B cell (primary cell): ENCODE measurements at regions not wholly inside any gene's neighbourhood (a gene's known extent, or its start where the extent isn't known, plus 50 kb on each side); places are given as distances from the start of the nearest gene placed in this dataset.
"Not testable (repeated sequence)": the region's sequence is repeated elsewhere in the genome, so short reads cannot be mapped to it uniquely, and the experiment has no call there.

Source experiments
- EZH2 ChIP-seq: IDR thresholded peaks from 2 replicates; pipeline ENCODE4 v1.6.1; 2012; ENCODE audit warnings: borderline replicate concordance, low read depth, mild to moderate bottlenecking, moderate library complexity, low read length; ENCODE audit not compliant: insufficient read depth, poor library complexity, severe bottlenecking
- TF ChIP-seq, protein P1 (sequence below): fragments of 200-600 bp; IDR thresholded peaks from one replicate; pipeline ENCODE4 v1.8.0; 2022; ENCODE audit warnings: antibody characterized with exemption, mild to moderate bottlenecking

DNA sequence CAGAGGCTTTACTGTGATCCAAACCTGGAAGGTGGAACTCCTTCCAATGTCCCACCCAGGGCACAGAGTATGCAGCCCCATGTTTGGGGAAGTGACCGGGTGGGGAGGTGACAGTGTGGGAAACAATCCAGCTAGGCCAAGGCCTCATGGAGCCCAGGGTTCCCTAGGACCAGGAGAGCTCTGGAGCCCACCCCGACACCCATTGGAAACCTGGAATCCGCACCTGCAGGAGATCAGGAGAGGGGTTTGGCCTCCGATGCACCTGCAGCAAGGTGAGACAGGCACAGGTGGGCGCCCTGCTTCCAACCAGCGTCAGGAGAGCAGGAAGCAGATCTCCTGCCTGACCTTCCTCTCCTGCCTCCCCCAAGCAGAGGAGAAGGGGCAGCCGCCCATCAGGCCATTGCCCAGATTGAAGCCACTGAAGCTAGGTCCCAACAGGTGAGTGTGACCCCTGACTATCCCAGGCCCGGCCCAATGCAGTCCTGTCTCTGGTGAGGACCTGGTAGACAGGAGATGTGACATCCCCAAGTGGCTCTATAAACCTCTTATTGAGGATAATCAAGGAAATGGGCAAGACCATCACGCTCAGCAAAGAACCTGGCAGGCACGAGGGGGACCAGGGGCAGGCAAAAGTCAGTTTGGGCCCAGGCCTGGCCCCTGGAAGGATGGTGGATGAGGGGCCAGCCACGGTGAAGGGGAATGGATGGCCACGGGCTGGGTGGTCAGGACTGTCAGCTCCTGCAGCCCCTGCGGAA is 53.1 kb upstream of the CSPG4 start:
- not testable (repeated sequence) for TF ChIP-seq EZH2
- TF ChIP-seq, protein P1, sequence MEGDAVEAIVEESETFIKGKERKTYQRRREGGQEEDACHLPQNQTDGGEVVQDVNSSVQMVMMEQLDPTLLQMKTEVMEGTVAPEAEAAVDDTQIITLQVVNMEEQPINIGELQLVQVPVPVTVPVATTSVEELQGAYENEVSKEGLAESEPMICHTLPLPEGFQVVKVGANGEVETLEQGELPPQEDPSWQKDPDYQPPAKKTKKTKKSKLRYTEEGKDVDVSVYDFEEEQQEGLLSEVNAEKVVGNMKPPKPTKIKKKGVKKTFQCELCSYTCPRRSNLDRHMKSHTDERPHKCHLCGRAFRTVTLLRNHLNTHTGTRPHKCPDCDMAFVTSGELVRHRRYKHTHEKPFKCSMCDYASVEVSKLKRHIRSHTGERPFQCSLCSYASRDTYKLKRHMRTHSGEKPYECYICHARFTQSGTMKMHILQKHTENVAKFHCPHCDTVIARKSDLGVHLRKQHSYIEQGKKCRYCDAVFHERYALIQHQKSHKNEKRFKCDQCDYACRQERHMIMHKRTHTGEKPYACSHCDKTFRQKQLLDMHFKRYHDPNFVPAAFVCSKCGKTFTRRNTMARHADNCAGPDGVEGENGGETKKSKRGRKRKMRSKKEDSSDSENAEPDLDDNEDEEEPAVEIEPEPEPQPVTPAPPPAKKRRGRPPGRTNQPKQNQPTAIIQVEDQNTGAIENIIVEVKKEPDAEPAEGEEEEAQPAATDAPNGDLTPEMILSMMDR = not testable (repeated sequence)
